Breast epithelium (tissue), 3 donors: ENCODE measurements at regions not wholly inside any gene's neighbourhood (a gene's known extent, or its start where the extent isn't known, plus 50 kb on each side); places are given as distances from the start of the nearest gene placed in this dataset.

Source experiments
- CTCF ChIP-seq, 3 donors: fragments of 450-650 bp; IDR thresholded peaks; one replicate each; pipeline ENCODE4 v1.5.1; 2016 to 2017; ENCODE audit warnings: antibody characterized with exemption in 3 of 3, mild to moderate bottlenecking in 3 of 3, moderate library complexity in 3 of 3
- POLR2A ChIP-seq: fragments of 450-650 bp; IDR thresholded peaks from one replicate; pipeline ENCODE4 v1.6.1; 2016; ENCODE audit warnings: antibody characterized with exemption, mild to moderate bottlenecking, moderate library complexity
- POLR2AphosphoS5 ChIP-seq, 3 donors: sonication (generic); formaldehyde crosslinking; IDR thresholded peaks; one replicate each; pipeline ENCODE4 v1.6.1; 2017; ENCODE audit warnings: antibody characterized with exemption in 3 of 3

DNA sequence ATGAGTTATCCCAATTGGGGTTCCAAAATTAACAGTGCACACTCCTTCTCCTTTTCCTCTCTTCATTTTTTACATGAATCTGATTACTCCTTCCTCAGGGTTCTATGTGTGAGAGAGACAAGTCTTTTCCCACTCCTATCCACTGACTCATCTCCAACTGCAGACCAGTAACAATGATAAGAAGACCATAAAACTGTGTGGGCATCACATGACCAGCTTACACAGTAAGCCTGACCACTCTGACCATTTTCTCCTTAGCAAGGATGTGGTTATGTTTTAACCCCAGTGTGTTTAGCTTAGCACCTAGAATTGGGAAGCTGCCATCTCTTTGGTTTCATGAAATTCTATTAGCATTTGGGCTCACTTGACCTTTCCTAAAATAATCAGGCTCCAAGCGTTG lies 145.0 kb upstream of the CALCR start:
- TF ChIP-seq CTCF (IDR thresholded peaks at IDR 0.05) (no peak), POLR2A (no peak), POLR2AphosphoS5 (IDR thresholded peaks at IDR 0.05) (no peak)
